OCI-LY1 (cell line): ENCODE measurements at regions not wholly inside any gene's neighbourhood (a gene's known extent, or its start where the extent isn't known, plus 50 kb on each side); places are given as distances from the start of the nearest gene placed in this dataset.

ENCODE experiments used
- CTCF ChIP-seq: fragments of 200-600 bp; sonication (generic), shearing (Covaris generic); IDR thresholded peaks from 2 replicates; pipeline ENCODE4 v1.5.1; 2017; ENCODE audit warnings: mild to moderate bottlenecking, antibody characterized with exemption, low read length, moderate library complexity, mixed read lengths
- EZH2 ChIP-seq: fragments of 200-600 bp; sonication (generic), shearing (Covaris generic); IDR thresholded peaks from 2 replicates; pipeline ENCODE4 v1.8.0; 2017; ENCODE audit warnings: borderline replicate concordance, mixed run types, mild to moderate bottlenecking, antibody characterized with exemption, low read length, moderate library complexity, mixed read lengths

- TF ChIP-seq EZH2 (no peak), CTCF (no peak)
Observed at GRCh38 chr22:19652316-19652715, 62.0 kb upstream of the SEPTIN5 start.
